GM18867 (cell line): ENCODE measurements at regions not wholly inside any gene's neighbourhood (a gene's known extent, or its start where the extent isn't known, plus 50 kb on each side); places are given as distances from the start of the nearest gene placed in this dataset.
"Not testable (repeated sequence)": the region's sequence is repeated elsewhere in the genome, so short reads cannot be mapped to it uniquely, and the experiment has no call there.

Experiments
- ATAC-seq: cut with Tn5 transposase; IDR thresholded peaks from one replicate; pipeline ENCODE4 v1.9.1; 2021; ENCODE audit warnings: mild to moderate bottlenecking, moderate library complexity; ENCODE audit not compliant: unreplicated experiment

GRCh38 chr2:76697439-76697838, 824.7 kb downstream of the LRRTM4 start:
- ATAC-seq: not testable (repeated sequence)

- no peak for ATAC-seq
Observed at GRCh38 chr2:76692908-76693307, 829.3 kb downstream of the LRRTM4 start.

- ATAC-seq: no peak
Observed at GRCh38 chr2:76688732-76689131, 833.4 kb downstream of the LRRTM4 start.

- ATAC-seq: no peak
Observed at GRCh38 chr2:76687923-76688322, 834.3 kb downstream of the LRRTM4 start.

GRCh38 chr2:76684756-76685155, 837.4 kb downstream of the LRRTM4 start:
- ATAC-seq: no peak

GRCh38 chr2:76679025-76679396, 843.2 kb downstream of the LRRTM4 start:
- ATAC-seq: no peak

- ATAC-seq: no peak
Observed at GRCh38 chr2:76678383-76679024, 843.7 kb downstream of the LRRTM4 start.

- ATAC-seq: no peak
Observed at GRCh38 chr2:76675212-76675611, 847.0 kb downstream of the LRRTM4 start.

- ATAC-seq: no peak
Observed at GRCh38 chr2:76672798-76673197, 849.4 kb downstream of the LRRTM4 start.

GRCh38 chr2:76669966-76670465, 852.2 kb downstream of the LRRTM4 start:
- no peak for ATAC-seq

GRCh38 chr2:76668279-76668678, 853.9 kb downstream of the LRRTM4 start:
- ATAC-seq: no peak

GRCh38 chr2:76667821-76668271, 854.3 kb downstream of the LRRTM4 start:
- ATAC-seq: no peak

- ATAC-seq: no peak
Observed at GRCh38 chr2:76642129-76642528, 880.0 kb downstream of the LRRTM4 start.

- ATAC-seq: no peak
Observed at GRCh38 chr2:76641506-76641905, 880.7 kb downstream of the LRRTM4 start.

- no peak for ATAC-seq
Observed at GRCh38 chr2:76640905-76641304, 881.3 kb downstream of the LRRTM4 start.

- no peak for ATAC-seq
Observed at GRCh38 chr2:76639171-76639680, 883.0 kb downstream of the LRRTM4 start.

GRCh38 chr2:76633276-76633921, 888.8 kb downstream of the LRRTM4 start:
- ATAC-seq: no peak

GRCh38 chr2:76625101-76625500, 897.1 kb downstream of the LRRTM4 start:
- ATAC-seq: no peak

- no peak for ATAC-seq
Observed at GRCh38 chr2:76613330-76613729, 902.6 kb upstream of the GCFC2 start.

GRCh38 chr2:76612764-76613163, 902.0 kb upstream of the GCFC2 start:
- no peak for ATAC-seq

GRCh38 chr2:76610451-76610850, 899.7 kb upstream of the GCFC2 start:
- no peak for ATAC-seq

- peak; percentile 99 for ATAC-seq
Observed at GRCh38 chr2:76599732-76600368, 889.1 kb upstream of the GCFC2 start.
